ENCODE measurements at regions not wholly inside any gene's neighbourhood (a gene's known extent, or its start where the extent isn't known, plus 50 kb on each side); places are given as distances from the start of the nearest gene placed in this dataset.
"Not testable (repeated sequence)": the region's sequence is repeated elsewhere in the genome, so short reads cannot be mapped to it uniquely, and the experiment has no call there.

- DNase-seq (ENCODE audit: low spot score) = no peak
These were observed 78.4 kb downstream of the RNASET2 start for GRCh38 chr6:166877906-166878305.

- DNase-seq (ENCODE audit: low spot score) = no peak
These were observed 79.0 kb downstream of the RNASET2 start for GRCh38 chr6:166877349-166877748.

- no peak for DNase-seq (ENCODE audit: low spot score)
These were observed 83.8 kb downstream of the RNASET2 start for GRCh38 chr6:166872531-166873009.

- DNase-seq (ENCODE audit: low spot score) = no peak
These were observed 85.6 kb downstream of the RNASET2 start for GRCh38 chr6:166870602-166871208.

GRCh38 chr6:166866839-166867637 is 89.3 kb downstream of the RNASET2 start:
- DNase-seq (ENCODE audit: low spot score) = no peak

- no peak for DNase-seq (ENCODE audit: low spot score)
These were observed 92.0 kb downstream of the RNASET2 start for GRCh38 chr6:166864333-166864732.

GRCh38 chr6:166862978-166863530 is 93.3 kb downstream of the RNASET2 start:
- DNase-seq (ENCODE audit: low spot score) = no peak

GRCh38 chr6:166862287-166862977 is 93.9 kb downstream of the RNASET2 start:
- DNase-seq (ENCODE audit: low spot score) = no peak

GRCh38 chr6:166861961-166862286 is 94.4 kb downstream of the RNASET2 start:
- DNase-seq (ENCODE audit: low spot score) = no peak

- no peak for DNase-seq (ENCODE audit: low spot score)
These were observed 95.0 kb downstream of the RNASET2 start for GRCh38 chr6:166861304-166861703.

GRCh38 chr6:166860392-166860791 is 96.0 kb downstream of the RNASET2 start:
- DNase-seq (ENCODE audit: low spot score) = no peak

- DNase-seq (ENCODE audit: low spot score) = no peak
These were observed 100.9 kb downstream of the RNASET2 start for GRCh38 chr6:166855416-166855815.

- no peak for DNase-seq (ENCODE audit: low spot score)
These were observed 102.7 kb downstream of the RNASET2 start for GRCh38 chr6:166853371-166854325.

GRCh38 chr6:166852451-166852975 is 103.8 kb downstream of the RNASET2 start:
- no peak for DNase-seq (ENCODE audit: low spot score)

GRCh38 chr6:166851911-166852310 is 104.4 kb downstream of the RNASET2 start:
- DNase-seq (ENCODE audit: low spot score) = no peak

- DNase-seq (ENCODE audit: low spot score) = no peak
These were observed 104.9 kb downstream of the RNASET2 start for GRCh38 chr6:166851426-166851825.

- DNase-seq (ENCODE audit: low spot score) = no peak
These were observed 105.7 kb downstream of the RNASET2 start for GRCh38 chr6:166850677-166851076.

GRCh38 chr6:166849749-166850183 is 106.6 kb downstream of the RNASET2 start:
- no peak for DNase-seq (ENCODE audit: low spot score)

- DNase-seq (ENCODE audit: low spot score) = no peak
These were observed 107.2 kb downstream of the RNASET2 start for GRCh38 chr6:166848979-166849748.

- DNase-seq (ENCODE audit: low spot score) = not testable (repeated sequence)
These were observed 109.8 kb downstream of the RNASET2 start for GRCh38 chr6:166846446-166847142.
